ENCODE measurements at regions not wholly inside any gene's neighbourhood (a gene's known extent, or its start where the extent isn't known, plus 50 kb on each side); places are given as distances from the start of the nearest gene placed in this dataset.

DNA sequence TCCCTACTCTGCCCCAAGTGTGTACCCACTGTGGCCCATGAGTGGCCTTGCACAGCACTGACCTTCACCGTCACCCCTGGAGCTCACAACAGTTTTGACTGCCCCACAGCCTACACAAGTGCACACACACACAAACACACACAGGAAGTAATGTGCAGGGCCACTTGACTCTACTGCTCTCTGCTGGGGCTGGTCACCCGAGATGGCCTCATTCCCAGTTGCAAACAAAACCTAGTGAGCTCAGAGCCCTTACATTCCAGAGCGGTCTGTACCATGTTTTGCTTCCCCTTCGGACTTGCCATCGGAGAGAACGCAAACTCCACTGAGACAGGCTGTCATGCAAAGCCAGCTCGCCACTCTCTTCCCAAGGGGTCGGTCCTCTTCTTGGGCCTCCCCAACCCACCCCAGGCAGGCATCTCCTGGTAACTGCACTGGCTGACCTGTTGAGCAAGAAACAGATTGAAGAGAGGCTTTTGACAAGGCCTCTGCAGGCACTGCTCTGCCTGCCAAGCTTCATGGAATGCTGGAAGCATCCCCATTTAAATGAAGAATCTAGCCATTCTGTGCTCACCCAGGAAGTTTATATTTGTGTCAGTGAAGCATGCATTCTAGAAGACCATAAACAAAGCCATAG is 232.0 kb upstream of the IGF1R start:
- Mint-ChIP-seq H3K27ac (no peak overlapping the region), H3K27me3 (ENCODE audit: low read depth in 2 of 2) (peaks cover 14 to 19% of the 10 kb centered on the region in 2 donors), H3K4me3 (no peak overlapping the region), H3K36me3 (no peaks in the 10 kb centered on the region), H3K9me3 (no peaks in the 10 kb centered on the region), H3K4me1 (peaks cover 0 to 5% of the 10 kb centered on the region in 2 donors)
- 86% methylated on average over 8 of the region's 8 CpGs for whole genome bisulfite sequencing (ENCODE audit: insufficient coverage)
- intact Hi-C loops (cut with micrococcal nuclease) = no loop called here
- Histone ChIP-seq H3K27ac (ENCODE audit: low read length) (no peak overlapping the region), H3K4me1 (ENCODE audit: control insufficient read depth, insufficient read depth, low read length) (peaks cover 5% of the 10 kb centered on the region), H3K9me3 (ENCODE audit: control insufficient read depth, insufficient read depth, low read length) (no peaks in the 10 kb centered on the region), H3K27me3 (ENCODE audit: control insufficient read depth, insufficient read depth, low read length) (peaks cover 8% of the 10 kb centered on the region), H3K36me3 (ENCODE audit: control insufficient read depth, insufficient read depth, low read length) (no peaks in the 10 kb centered on the region), H3K4me3 (ENCODE audit: low read length) (no peak overlapping the region)
- ATAC-seq (no peak), DNase-seq (no peak)
- TF ChIP-seq, protein P1, sequence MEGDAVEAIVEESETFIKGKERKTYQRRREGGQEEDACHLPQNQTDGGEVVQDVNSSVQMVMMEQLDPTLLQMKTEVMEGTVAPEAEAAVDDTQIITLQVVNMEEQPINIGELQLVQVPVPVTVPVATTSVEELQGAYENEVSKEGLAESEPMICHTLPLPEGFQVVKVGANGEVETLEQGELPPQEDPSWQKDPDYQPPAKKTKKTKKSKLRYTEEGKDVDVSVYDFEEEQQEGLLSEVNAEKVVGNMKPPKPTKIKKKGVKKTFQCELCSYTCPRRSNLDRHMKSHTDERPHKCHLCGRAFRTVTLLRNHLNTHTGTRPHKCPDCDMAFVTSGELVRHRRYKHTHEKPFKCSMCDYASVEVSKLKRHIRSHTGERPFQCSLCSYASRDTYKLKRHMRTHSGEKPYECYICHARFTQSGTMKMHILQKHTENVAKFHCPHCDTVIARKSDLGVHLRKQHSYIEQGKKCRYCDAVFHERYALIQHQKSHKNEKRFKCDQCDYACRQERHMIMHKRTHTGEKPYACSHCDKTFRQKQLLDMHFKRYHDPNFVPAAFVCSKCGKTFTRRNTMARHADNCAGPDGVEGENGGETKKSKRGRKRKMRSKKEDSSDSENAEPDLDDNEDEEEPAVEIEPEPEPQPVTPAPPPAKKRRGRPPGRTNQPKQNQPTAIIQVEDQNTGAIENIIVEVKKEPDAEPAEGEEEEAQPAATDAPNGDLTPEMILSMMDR (IDR thresholded peaks at IDR 0.05) = no peak

DNA sequence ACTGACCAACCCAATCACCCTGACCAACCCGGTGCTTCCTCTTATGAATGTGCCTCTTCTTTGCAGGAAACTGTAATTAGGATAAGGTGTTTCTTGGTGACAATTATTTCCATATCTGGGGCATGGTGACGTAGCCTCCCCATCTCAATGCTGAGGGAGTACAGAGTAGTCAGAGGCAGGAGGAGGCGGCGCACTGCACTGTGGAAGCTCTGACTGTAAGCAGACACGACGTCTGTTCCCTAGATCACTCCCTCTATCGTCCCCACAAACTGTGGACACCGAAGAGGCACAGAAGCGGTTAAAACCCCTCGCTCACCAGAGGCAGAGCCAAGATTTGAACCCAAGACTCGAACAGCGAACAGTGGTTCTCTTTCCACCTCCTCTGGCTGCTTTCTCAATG is 231.0 kb upstream of the IGF1R start:
- Histone ChIP-seq H3K9me3 (ENCODE audit: control insufficient read depth, insufficient read depth, low read length) (no peaks in the 10 kb centered on the region), H3K27ac (ENCODE audit: low read length) (no peak overlapping the region), H3K4me3 (ENCODE audit: low read length) (no peak overlapping the region), H3K27me3 (ENCODE audit: control insufficient read depth, insufficient read depth, low read length) (peaks cover 14% of the 10 kb centered on the region), H3K4me1 (ENCODE audit: control insufficient read depth, insufficient read depth, low read length) (peaks cover 11% of the 10 kb centered on the region), H3K36me3 (ENCODE audit: control insufficient read depth, insufficient read depth, low read length) (no peaks in the 10 kb centered on the region)
- 87% methylated on average over 11 of the region's 12 CpGs for WGBS (ENCODE audit: insufficient coverage)
- peaks cover 0 to 11% of the 10 kb centered on the region in 2 donors for H3K4me1 Mint-ChIP-seq
- H3K4me3 Mint-ChIP-seq = no peak overlapping the region
- H3K27me3 Mint-ChIP-seq (ENCODE audit: low read depth in 2 of 2) = peaks cover 18 to 19% of the 10 kb centered on the region in 2 donors
- no peak for DNase-seq
- TF ChIP-seq, protein P1 (IDR thresholded peaks at IDR 0.05) = no peak
- no peak overlapping the region for H3K27ac Mint-ChIP-seq
- ATAC-seq = no peak
- H3K36me3 Mint-ChIP-seq = no peaks in the 10 kb centered on the region
- intact Hi-C loops (cut with micrococcal nuclease) = no loop called here
- H3K9me3 Mint-ChIP-seq = no peaks in the 10 kb centered on the region

DNA sequence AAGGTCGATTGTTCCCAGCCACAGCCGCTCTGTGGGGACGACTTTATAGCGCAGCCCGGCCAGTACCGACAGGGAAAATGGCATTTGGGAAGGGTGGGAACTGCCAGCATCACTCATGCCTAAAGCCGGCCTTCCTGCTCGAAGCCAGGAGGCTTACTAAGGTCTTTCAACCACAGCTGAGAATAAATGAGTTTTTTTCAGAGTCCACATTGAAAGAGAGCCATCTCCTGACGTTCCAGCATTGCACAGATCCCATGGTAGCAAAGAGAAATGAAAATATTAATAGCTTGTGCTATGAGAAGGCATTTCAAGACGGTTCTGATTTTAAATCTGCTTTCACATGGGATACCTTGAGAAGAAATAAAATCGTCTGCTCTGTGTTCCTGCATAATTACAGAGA is 230.2 kb upstream of the IGF1R start:
- no peak for ATAC-seq

More for the DNA sequence above, 230.2 kb upstream of the IGF1R start:
- no peaks in the 10 kb centered on the region for H3K36me3 ChIP-seq (ENCODE audit: control insufficient read depth, insufficient read depth, low read length)
- H3K4me1 ChIP-seq (ENCODE audit: control insufficient read depth, insufficient read depth, low read length) = peaks cover 11% of the 10 kb centered on the region
- no peak for DNase-seq
- H3K27ac Mint-ChIP-seq = no peak overlapping the region
- no peak overlapping the region for H3K27ac ChIP-seq (ENCODE audit: low read length)
- WGBS (ENCODE audit: insufficient coverage) = 75% methylated on average over 11 of the region's 11 CpGs
- TF ChIP-seq, protein P1 (IDR thresholded peaks at IDR 0.05) = no peak
- peaks cover 25 to 26% of the 10 kb centered on the region in 2 donors for H3K27me3 Mint-ChIP-seq (ENCODE audit: low read depth in 2 of 2)
- peaks cover 14% of the 10 kb centered on the region for H3K27me3 ChIP-seq (ENCODE audit: control insufficient read depth, insufficient read depth, low read length)
- peaks cover 0 to 11% of the 10 kb centered on the region in 2 donors for H3K4me1 Mint-ChIP-seq
- no peaks in the 10 kb centered on the region for H3K9me3 Mint-ChIP-seq
- H3K4me3 Mint-ChIP-seq = no peak overlapping the region
- H3K36me3 Mint-ChIP-seq = no peaks in the 10 kb centered on the region
- no peaks in the 10 kb centered on the region for H3K9me3 ChIP-seq (ENCODE audit: control insufficient read depth, insufficient read depth, low read length)
- no peak overlapping the region for H3K4me3 ChIP-seq (ENCODE audit: low read length)
- intact Hi-C loops (cut with micrococcal nuclease) = no loop called here

All from natural killer cell (primary cell).